ENCODE measurements at regions not wholly inside any gene's neighbourhood (a gene's known extent, or its start where the extent isn't known, plus 50 kb on each side); places are given as distances from the start of the nearest gene placed in this dataset.
"Not testable (repeated sequence)": the region's sequence is repeated elsewhere in the genome, so short reads cannot be mapped to it uniquely, and the experiment has no call there.

- DNase-seq: no peak
Measured at GRCh38 chr2:48195169-48195568, 119.3 kb upstream of the FOXN2 start.

GRCh38 chr2:48197618-48198017 lies 116.9 kb upstream of the FOXN2 start:
- no peak for DNase-seq

GRCh38 chr2:48198371-48198770 lies 116.1 kb upstream of the FOXN2 start:
- DNase-seq: no peak

GRCh38 chr2:48199070-48199469 lies 115.4 kb upstream of the FOXN2 start:
- DNase-seq: no peak

GRCh38 chr2:48200620-48201293 lies 113.7 kb upstream of the FOXN2 start:
- no peak for DNase-seq

- not testable (repeated sequence) for DNase-seq
Measured at GRCh38 chr2:48201435-48201834, 113.0 kb upstream of the FOXN2 start.

GRCh38 chr2:48202863-48203642 lies 111.4 kb upstream of the FOXN2 start:
- DNase-seq: no peak

- no peak for DNase-seq
Measured at GRCh38 chr2:48203668-48204067, 110.8 kb upstream of the FOXN2 start.

- DNase-seq: no peak
Measured at GRCh38 chr2:48204750-48205136, 109.7 kb upstream of the FOXN2 start.

GRCh38 chr2:48205137-48205798 lies 109.2 kb upstream of the FOXN2 start:
- DNase-seq: peak; percentile 72

- not testable (repeated sequence) for DNase-seq
Measured at GRCh38 chr2:48206056-48206656, 108.3 kb upstream of the FOXN2 start.

- no peak for DNase-seq
Measured at GRCh38 chr2:48207201-48207641, 107.3 kb upstream of the FOXN2 start.

GRCh38 chr2:48207851-48208250 lies 106.6 kb upstream of the FOXN2 start:
- DNase-seq: no peak

GRCh38 chr2:48209214-48209885 lies 105.1 kb upstream of the FOXN2 start:
- DNase-seq: no peak

GRCh38 chr2:48210189-48210588 lies 104.3 kb upstream of the FOXN2 start:
- no peak for DNase-seq

- DNase-seq: no peak
Measured at GRCh38 chr2:48213646-48214045, 100.8 kb upstream of the FOXN2 start.

- DNase-seq: no peak
Measured at GRCh38 chr2:48218169-48218568, 96.3 kb upstream of the FOXN2 start.

GRCh38 chr2:48219234-48219554 lies 95.3 kb upstream of the FOXN2 start:
- no peak for DNase-seq

GRCh38 chr2:48219555-48220436 lies 94.7 kb upstream of the FOXN2 start:
- DNase-seq: no peak

- DNase-seq: no peak
Measured at GRCh38 chr2:48220501-48220900, 94.0 kb upstream of the FOXN2 start.

- no peak for DNase-seq
Measured at GRCh38 chr2:48221846-48222516, 92.5 kb upstream of the FOXN2 start.

Measured in occipital lobe (tissue), 1 donor.